Stomach (tissue), 8 donors: ENCODE measurements at regions not wholly inside any gene's neighbourhood (a gene's known extent, or its start where the extent isn't known, plus 50 kb on each side); places are given as distances from the start of the nearest gene placed in this dataset.

Experiments used
- DNase-seq, 2 donors: peaks; one replicate each; pipeline versions ENCODE4 v3.0.0 to v3.0.0-alpha.2; 2013 to 2019
- H3K27ac ChIP-seq, 5 donors: fragments of 200-600 bp in 4 of 5; sonication (generic) in 4 of 5; one replicate each; pipeline ENCODE4 v1.5.1; 2013 to 2019; ENCODE audit warnings: mild to moderate bottlenecking in 1 of 5, moderate library complexity in 1 of 5
- H3K27me3 ChIP-seq, 3 donors: fragments of 200-600 bp; sonication (generic); one replicate each; pipeline ENCODE4 v1.5.1; 2017 to 2019; ENCODE audit warnings: mixed run types in 1 of 3
- H3K36me3 ChIP-seq, 4 donors: fragments of 200-600 bp; sonication (generic); 1 replicate in 3 of 4; 2 replicates in 1 of 4; pipeline ENCODE4 v1.5.1; 2016 to 2019
- H3K4me1 ChIP-seq, 4 donors: fragments of 200-600 bp; sonication (generic); one replicate each; pipeline ENCODE4 v1.5.1; 2016 to 2019
- H3K4me3 ChIP-seq, 4 donors: fragments of 200-600 bp; sonication (generic) in 3 of 4; one replicate each; pipeline ENCODE4 v1.5.1; 2016 to 2019; ENCODE audit warnings: mild to moderate bottlenecking in 1 of 4
- H3K9me3 ChIP-seq, 4 donors: fragments of 200-600 bp; sonication (generic); one replicate each; pipeline ENCODE4 v1.5.1; 2016 to 2019
- EP300 ChIP-seq: sonication (generic); formaldehyde crosslinking; IDR thresholded peaks from one replicate; pipeline ENCODE4 v1.6.1; 2017; ENCODE audit warnings: antibody characterized with exemption
- POLR2A ChIP-seq, 4 donors: fragments of 450-650 bp; IDR thresholded peaks; one replicate each; pipeline ENCODE4 v1.6.1; 2016; ENCODE audit warnings: antibody characterized with exemption in 4 of 4, control low read depth in 2 of 4, mild to moderate bottlenecking in 1 of 4, moderate library complexity in 1 of 4
- POLR2AphosphoS5 ChIP-seq, 3 donors: sonication (generic); formaldehyde crosslinking; IDR thresholded peaks; one replicate each; pipeline ENCODE4 v1.6.1; 2016; ENCODE audit warnings: antibody characterized with exemption in 3 of 3
- WGBS, 5 donors: extraction: QIAGEN DNeasy Blood & Tissue Kit in 3 of 5; methylation state at CpG; one replicate each; pipeline versions ENCODE4 v1.1.5 to v1.1.7; 2013 to 2018; 5-methylcytosine and 5-hydroxymethylcytosine counted together
- intact Hi-C: fragments of 100-400 bp; cut with DNase I; formaldehyde crosslinking; loops from one replicate; pipeline ENCODE4 v1.15.1; 2023; ENCODE audit warnings: low total_unique reads
- TF ChIP-seq, protein P1 (sequence below), 7 experiments: fragments of 450-650 bp in 4 of 7; fragments of 200-600 bp in 3 of 7; sonication (generic) in 3 of 7; IDR thresholded peaks; one replicate each; pipeline ENCODE4 v1.5.1; 2016 to 2019; ENCODE audit warnings: antibody characterized with exemption in 7 of 7, control low read depth in 2 of 7, mild to moderate bottlenecking in 1 of 7
- donor health status: healthy with polysubstance abuse.
- donor health status: Bipolar disorder and iron deficiency.
- donor health status: healthy.

DNA sequence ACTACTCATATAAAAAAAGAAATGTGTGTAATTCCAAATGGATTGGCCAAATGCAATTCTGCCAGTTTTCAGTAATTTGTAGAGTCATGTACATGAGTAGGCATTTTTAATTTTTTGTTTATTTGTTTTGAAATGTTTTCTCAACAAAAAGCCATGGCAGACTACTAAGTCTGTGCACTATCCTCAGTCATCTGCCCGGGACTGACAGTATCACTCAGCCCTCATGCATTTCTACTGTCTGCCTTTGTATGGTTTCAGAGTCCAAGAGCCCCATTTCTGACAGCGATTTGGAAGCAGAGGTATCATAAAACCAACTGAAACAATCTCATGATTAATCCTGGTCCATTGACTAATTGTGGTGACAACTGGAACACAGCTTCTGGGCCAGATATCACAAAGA is 109.9 kb upstream of the NYAP2 start:
- no peak overlapping the region for H3K4me3 ChIP-seq
- no peaks in the 10 kb centered on the region for H3K4me1 ChIP-seq
- H3K27me3 ChIP-seq: no peaks in the 10 kb centered on the region
- H3K36me3 ChIP-seq: no peaks in the 10 kb centered on the region
- H3K9me3 ChIP-seq: no peaks in the 10 kb centered on the region
- intact Hi-C loops: no loop called here
- 82 to 93% (median 90%) methylated on average over 2 of the region's 2 CpGs for WGBS, 5 donors
- no peak for DNase-seq
- TF ChIP-seq EP300 (no peak), POLR2A (IDR thresholded peaks at IDR 0.05) (no peak), POLR2AphosphoS5 (IDR thresholded peaks at IDR 0.05) (no peak)
- TF ChIP-seq, protein P1, sequence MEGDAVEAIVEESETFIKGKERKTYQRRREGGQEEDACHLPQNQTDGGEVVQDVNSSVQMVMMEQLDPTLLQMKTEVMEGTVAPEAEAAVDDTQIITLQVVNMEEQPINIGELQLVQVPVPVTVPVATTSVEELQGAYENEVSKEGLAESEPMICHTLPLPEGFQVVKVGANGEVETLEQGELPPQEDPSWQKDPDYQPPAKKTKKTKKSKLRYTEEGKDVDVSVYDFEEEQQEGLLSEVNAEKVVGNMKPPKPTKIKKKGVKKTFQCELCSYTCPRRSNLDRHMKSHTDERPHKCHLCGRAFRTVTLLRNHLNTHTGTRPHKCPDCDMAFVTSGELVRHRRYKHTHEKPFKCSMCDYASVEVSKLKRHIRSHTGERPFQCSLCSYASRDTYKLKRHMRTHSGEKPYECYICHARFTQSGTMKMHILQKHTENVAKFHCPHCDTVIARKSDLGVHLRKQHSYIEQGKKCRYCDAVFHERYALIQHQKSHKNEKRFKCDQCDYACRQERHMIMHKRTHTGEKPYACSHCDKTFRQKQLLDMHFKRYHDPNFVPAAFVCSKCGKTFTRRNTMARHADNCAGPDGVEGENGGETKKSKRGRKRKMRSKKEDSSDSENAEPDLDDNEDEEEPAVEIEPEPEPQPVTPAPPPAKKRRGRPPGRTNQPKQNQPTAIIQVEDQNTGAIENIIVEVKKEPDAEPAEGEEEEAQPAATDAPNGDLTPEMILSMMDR (IDR thresholded peaks at IDR 0.05): no peak
- H3K27ac ChIP-seq: no peak overlapping the region

DNA sequence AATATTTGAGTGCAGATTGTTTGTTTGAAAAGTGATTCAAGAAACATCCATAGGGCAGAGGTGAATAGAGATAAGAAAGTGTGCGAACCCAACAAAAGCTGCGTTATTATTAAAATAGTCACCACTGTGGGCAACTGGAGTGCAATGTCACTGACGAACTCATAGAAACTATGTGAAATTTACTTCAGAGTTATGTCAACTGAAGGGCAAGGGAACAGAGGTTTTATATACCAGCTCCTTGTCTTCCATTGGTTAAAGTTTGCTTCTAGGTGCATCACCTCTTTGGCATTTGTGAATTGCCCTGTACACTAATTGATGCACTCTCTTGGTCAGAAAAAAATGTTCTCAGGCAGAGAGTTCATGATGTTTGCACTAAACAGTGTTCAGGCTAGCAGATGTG is 110.5 kb upstream of the NYAP2 start:
- WGBS, 5 donors: 37 to 68% (median 44%) methylated on average over 3 of the region's 3 CpGs
- no peaks in the 10 kb centered on the region for H3K27me3 ChIP-seq
- H3K27ac ChIP-seq: no peak overlapping the region
- no peak for TF ChIP-seq EP300
- no peak for TF ChIP-seq POLR2A (IDR thresholded peaks at IDR 0.05)
- TF ChIP-seq POLR2AphosphoS5 (IDR thresholded peaks at IDR 0.05): no peak
- TF ChIP-seq, protein P1 (IDR thresholded peaks at IDR 0.05): no peak
- H3K9me3 ChIP-seq: no peaks in the 10 kb centered on the region
- no peak overlapping the region for H3K4me3 ChIP-seq
- no peaks in the 10 kb centered on the region for H3K36me3 ChIP-seq
- DNase-seq: no peak
- intact Hi-C loops: no loop called here
- H3K4me1 ChIP-seq: no peaks in the 10 kb centered on the region

DNA sequence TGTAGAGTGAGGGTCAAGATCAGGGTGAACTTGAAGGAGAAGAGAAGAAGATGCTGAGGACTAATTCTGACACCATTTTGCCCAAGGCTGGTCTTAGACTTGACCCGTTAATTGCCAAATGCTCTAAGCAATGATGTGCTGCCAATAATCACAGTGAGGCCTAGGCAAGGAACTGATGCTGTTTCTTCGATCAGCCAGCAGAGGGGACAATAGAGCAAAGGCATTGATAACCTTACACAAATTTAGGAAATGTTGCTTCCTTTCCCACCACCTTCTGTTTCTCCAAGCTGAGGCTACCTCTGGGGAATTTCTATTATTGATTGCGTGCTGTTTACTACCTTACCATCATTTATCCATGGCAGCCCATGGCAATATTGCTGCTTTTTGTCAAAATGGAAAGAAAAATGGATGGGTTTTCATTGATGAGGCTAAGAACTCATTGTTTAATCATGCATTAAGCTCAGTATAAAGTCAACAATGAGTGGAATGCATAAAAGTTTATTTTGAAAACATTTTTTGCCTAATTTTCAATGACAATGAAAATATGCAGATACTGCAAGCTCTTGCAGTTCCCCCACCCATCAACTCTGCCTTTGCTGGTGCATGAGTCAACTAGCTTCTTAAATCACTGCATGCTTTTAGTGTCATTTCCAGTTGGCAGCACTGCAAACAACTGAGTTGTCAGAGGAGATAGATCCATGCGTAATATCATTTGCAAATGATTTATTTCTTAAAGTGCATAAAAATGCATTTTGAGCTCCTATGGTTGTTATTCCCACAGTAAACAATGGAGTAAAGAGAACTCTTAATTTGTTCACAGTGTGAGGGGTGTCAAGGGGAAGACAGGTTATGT is 116.4 kb upstream of the NYAP2 start:
- H3K4me3 ChIP-seq: no peak overlapping the region
- no peak overlapping the region for H3K27ac ChIP-seq
- intact Hi-C loops: loop anchor here (5.0 kb wide), 1 partner anchor 379 kb away; no protein-coding TSS in a partner anchor
- 33 to 48% (median 36%) methylated on average over 4 of the region's 4 CpGs for WGBS, 5 donors
- no peaks in the 10 kb centered on the region for H3K27me3 ChIP-seq
- peak in 1 of 2 donors; percentile 51 for DNase-seq
- H3K4me1 ChIP-seq: no peaks in the 10 kb centered on the region
- no peaks in the 10 kb centered on the region for H3K36me3 ChIP-seq
- TF ChIP-seq, protein P1 (IDR thresholded peaks at IDR 0.05): peak in 5 of 7 experiments; percentile 36 to 80 (median 59)
- no peak for TF ChIP-seq POLR2A (IDR thresholded peaks at IDR 0.05)
- no peaks in the 10 kb centered on the region for H3K9me3 ChIP-seq

DNA sequence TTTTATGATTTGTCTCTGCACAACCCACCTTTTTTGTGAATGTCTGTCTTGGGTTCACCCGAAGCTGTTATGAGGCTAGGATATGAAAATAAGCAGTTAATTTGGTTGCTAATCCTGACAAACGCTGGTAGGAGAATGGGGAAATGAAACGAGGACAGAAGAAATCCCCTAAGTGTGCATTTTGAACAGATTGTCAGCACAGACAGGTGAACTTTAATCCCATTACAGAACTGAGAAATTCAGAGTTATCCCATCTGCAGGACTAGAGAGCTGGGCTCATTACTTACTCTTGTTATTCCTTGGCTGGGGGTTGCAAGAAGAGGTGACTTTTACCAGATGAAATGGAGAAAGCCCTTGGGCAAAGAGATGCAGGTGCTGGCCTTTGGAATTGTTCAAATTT is 123.3 kb upstream of the NYAP2 start:
- Histone ChIP-seq H3K4me1 (no peaks in the 10 kb centered on the region), H3K27ac (no peak overlapping the region), H3K36me3 (no peaks in the 10 kb centered on the region), H3K9me3 (peaks cover 0 to 22% (median 10%) of the 10 kb centered on the region in 4 donors), H3K4me3 (no peak overlapping the region), H3K27me3 (no peaks in the 10 kb centered on the region)
- intact Hi-C loops: no loop called here
- TF ChIP-seq POLR2AphosphoS5 (IDR thresholded peaks at IDR 0.05) (no peak), EP300 (no peak)
- TF ChIP-seq, protein P1 (IDR thresholded peaks at IDR 0.05): no peak
- no peak for DNase-seq
- 48 to 64% (median 60%) methylated on average over 3 of the region's 3 CpGs for WGBS, 5 donors
